OCI-LY1 (cell line): ENCODE measurements at regions not wholly inside any gene's neighbourhood (a gene's known extent, or its start where the extent isn't known, plus 50 kb on each side); places are given as distances from the start of the nearest gene placed in this dataset.

Experiments used
- H2AFZ ChIP-seq: fragments of 200-600 bp; sonication (generic), shearing (Covaris generic); 2 replicates; pipeline ENCODE4 v1.6.0; 2014; ENCODE audit warnings: antibody characterized with exemption, mild to moderate bottlenecking, low read length
- H3F3A ChIP-seq: fragments of 200-600 bp; sonication (generic), shearing (Covaris generic); 2 replicates; pipeline ENCODE4 v1.6.0; 2014; ENCODE audit warnings: mild to moderate bottlenecking, antibody characterized with exemption, low read length, moderate library complexity; ENCODE audit not compliant: insufficient read depth
- H3K27ac ChIP-seq: fragments of 200-600 bp; sonication (generic); 2 replicates; pipeline ENCODE4 v1.5.1; 2014; ENCODE audit warnings: low read length, mixed run types, mild to moderate bottlenecking, low read depth; ENCODE audit not compliant: poor library complexity, severe bottlenecking
- H3K27me3 ChIP-seq: fragments of 200-600 bp; sonication (generic); 2 replicates; pipeline ENCODE4 v1.6.0; 2014; ENCODE audit warnings: antibody characterized with exemption, mild to moderate bottlenecking, low read length, moderate library complexity; ENCODE audit not compliant: insufficient read depth
- H3K36me3 ChIP-seq: fragments of 200-600 bp; sonication (generic); 2 replicates; pipeline ENCODE4 v1.6.1; 2014; ENCODE audit warnings: mild to moderate bottlenecking, antibody characterized with exemption, low read length, moderate library complexity, mixed read lengths; ENCODE audit not compliant: insufficient read depth
- H3K4me1 ChIP-seq: fragments of 200-600 bp; sonication (generic); 2 replicates; pipeline ENCODE4 v1.5.1; 2014; ENCODE audit warnings: mild to moderate bottlenecking, low read length, moderate library complexity; ENCODE audit not compliant: insufficient read depth, severe bottlenecking
- H3K4me2 ChIP-seq: fragments of 200-600 bp; sonication (generic), shearing (Covaris generic); 2 replicates; pipeline ENCODE4 v1.6.1; 2014; ENCODE audit warnings: low read length
- H3K4me3 ChIP-seq: fragments of 200-600 bp; sonication (generic); 2 replicates; pipeline ENCODE4 v1.5.1; 2014; ENCODE audit warnings: low read length, low read depth, mild to moderate bottlenecking, mixed read lengths; ENCODE audit not compliant: poor library complexity, severe bottlenecking
- H3K79me2 ChIP-seq: fragments of 200-600 bp; shearing (Covaris generic); 2 replicates; pipeline ENCODE4 v1.6.1; 2016; ENCODE audit warnings: mixed run types, low read length, mixed read lengths; ENCODE audit not compliant: insufficient read depth
- H3K9ac ChIP-seq: fragments of 200-600 bp; sonication (generic), shearing (Covaris generic); 2 replicates; pipeline ENCODE4 v1.6.1; 2014; ENCODE audit warnings: mild to moderate bottlenecking, low read length, mixed read lengths
- H3K9me2 ChIP-seq: fragments of 200-600 bp; sonication (generic), shearing (Covaris generic); 2 replicates; pipeline ENCODE4 v1.6.1; 2014; ENCODE audit warnings: low read depth, mild to moderate bottlenecking, low read length, mixed read lengths
- H3K9me3 ChIP-seq: fragments of 200-600 bp; shearing (Covaris generic); 2 replicates; pipeline ENCODE4 v1.6.1; 2014; ENCODE audit warnings: low read length, mixed read lengths
- H4K20me1 ChIP-seq: fragments of 200-600 bp; sonication (generic), shearing (Covaris generic); 2 replicates; pipeline ENCODE4 v1.6.0; 2016; ENCODE audit warnings: mild to moderate bottlenecking, low read length; ENCODE audit not compliant: insufficient read depth
- EZH2 ChIP-seq: fragments of 200-600 bp; sonication (generic), shearing (Covaris generic); IDR thresholded peaks from 2 replicates; pipeline ENCODE4 v1.8.0; 2017; ENCODE audit warnings: borderline replicate concordance, mixed run types, mild to moderate bottlenecking, antibody characterized with exemption, low read length, moderate library complexity, mixed read lengths
- TF ChIP-seq, protein P1 (sequence below): fragments of 200-600 bp; sonication (generic), shearing (Covaris generic); IDR thresholded peaks from 2 replicates; pipeline ENCODE4 v1.5.1; 2017; ENCODE audit warnings: mild to moderate bottlenecking, antibody characterized with exemption, low read length, moderate library complexity, mixed read lengths

DNA sequence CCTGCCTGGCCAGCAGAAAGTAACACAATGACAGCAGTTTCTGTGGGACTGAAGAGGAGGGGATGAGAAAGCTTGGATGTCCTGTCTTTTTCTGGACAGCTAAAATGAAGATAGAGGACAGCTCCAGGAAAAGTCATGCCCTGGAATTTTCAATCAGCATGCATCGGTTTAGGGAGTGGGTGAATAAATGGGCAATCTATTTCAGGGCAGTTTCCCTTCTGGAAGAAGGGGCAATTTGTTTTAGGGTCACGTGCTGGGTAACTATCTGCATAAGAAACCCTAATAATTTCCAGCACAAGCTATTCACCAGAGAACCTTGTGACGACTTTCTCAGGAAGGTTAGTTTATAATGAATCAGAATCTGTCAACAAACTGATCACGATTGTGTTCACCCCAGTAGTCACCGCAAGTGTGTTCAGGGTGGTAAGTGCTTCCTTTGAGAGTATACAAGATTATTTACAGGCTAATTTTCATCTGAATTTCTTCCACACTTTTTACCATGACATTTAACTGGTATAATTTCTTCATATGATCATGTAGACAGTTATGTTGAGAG is 318.0 kb upstream of the GBE1 start:
- Histone ChIP-seq H3K4me2 (no peak overlapping the region), H3K4me3 (no peak overlapping the region), H3K27me3 (no peaks in the 10 kb centered on the region), H3K9me2 (no peaks in the 10 kb centered on the region), H2AFZ (no peak overlapping the region), H3K27ac (no peak overlapping the region), H3K79me2 (no peaks in the 10 kb centered on the region), H3F3A (no peaks in the 10 kb centered on the region), H3K4me1 (no peaks in the 10 kb centered on the region), H4K20me1 (no peaks in the 10 kb centered on the region), H3K36me3 (no peaks in the 10 kb centered on the region), H3K9ac (no peak overlapping the region), H3K9me3 (no peaks in the 10 kb centered on the region)
- TF ChIP-seq, protein P1, sequence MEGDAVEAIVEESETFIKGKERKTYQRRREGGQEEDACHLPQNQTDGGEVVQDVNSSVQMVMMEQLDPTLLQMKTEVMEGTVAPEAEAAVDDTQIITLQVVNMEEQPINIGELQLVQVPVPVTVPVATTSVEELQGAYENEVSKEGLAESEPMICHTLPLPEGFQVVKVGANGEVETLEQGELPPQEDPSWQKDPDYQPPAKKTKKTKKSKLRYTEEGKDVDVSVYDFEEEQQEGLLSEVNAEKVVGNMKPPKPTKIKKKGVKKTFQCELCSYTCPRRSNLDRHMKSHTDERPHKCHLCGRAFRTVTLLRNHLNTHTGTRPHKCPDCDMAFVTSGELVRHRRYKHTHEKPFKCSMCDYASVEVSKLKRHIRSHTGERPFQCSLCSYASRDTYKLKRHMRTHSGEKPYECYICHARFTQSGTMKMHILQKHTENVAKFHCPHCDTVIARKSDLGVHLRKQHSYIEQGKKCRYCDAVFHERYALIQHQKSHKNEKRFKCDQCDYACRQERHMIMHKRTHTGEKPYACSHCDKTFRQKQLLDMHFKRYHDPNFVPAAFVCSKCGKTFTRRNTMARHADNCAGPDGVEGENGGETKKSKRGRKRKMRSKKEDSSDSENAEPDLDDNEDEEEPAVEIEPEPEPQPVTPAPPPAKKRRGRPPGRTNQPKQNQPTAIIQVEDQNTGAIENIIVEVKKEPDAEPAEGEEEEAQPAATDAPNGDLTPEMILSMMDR: no peak
- no peak for TF ChIP-seq EZH2

DNA sequence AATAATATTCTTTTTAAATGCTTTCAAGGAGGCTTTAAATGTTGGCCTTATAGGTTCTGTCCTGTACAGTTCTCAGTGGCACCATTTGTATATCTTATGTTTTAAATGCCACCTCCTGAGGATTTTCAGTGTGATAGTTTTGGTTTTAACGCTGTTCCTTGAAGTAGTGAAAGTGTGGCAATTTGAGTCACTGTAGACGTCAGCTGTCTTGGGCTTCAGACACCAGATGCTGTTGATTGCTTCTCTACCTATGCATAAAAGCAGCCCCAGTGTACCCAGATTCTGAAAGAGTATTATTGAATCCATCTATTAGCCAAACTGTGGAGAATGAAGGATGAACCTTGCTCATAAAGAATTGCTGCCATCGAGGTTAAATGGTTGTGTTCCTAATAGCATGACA is 316.8 kb upstream of the GBE1 start:
- Histone ChIP-seq H3K36me3 (no peaks in the 10 kb centered on the region), H3K9me3 (no peaks in the 10 kb centered on the region), H3K27me3 (no peaks in the 10 kb centered on the region), H3K4me1 (no peaks in the 10 kb centered on the region), H4K20me1 (no peaks in the 10 kb centered on the region), H3F3A (no peaks in the 10 kb centered on the region), H3K4me3 (no peak overlapping the region), H3K4me2 (no peak overlapping the region), H3K79me2 (no peaks in the 10 kb centered on the region), H3K9me2 (no peaks in the 10 kb centered on the region), H3K27ac (no peak overlapping the region), H3K9ac (no peak overlapping the region), H2AFZ (no peak overlapping the region)
- no peak for TF ChIP-seq EZH2
- TF ChIP-seq, protein P1: no peak

DNA sequence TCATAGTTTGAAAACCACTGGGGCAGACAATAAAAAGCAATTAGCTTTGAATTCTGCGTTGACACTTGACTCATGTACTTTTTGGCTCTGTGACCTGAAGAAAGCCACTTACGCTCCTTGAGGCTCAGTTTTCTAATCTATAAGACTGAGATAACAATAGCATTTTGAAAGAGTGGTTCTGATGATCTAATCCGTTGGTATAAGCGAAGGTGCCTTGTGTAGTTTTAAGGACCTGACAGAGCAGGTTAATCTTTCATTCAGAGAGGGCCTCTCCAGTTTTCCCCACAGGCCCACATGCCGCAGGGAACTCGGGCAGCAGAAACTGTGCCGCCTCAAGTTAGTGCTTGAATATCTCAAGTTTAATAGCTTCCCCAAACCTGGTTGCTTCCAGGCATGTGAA is 306.0 kb upstream of the GBE1 start:
- Histone ChIP-seq H3K9ac (no peak overlapping the region), H3K4me3 (no peak overlapping the region), H2AFZ (no peak overlapping the region), H3F3A (no peaks in the 10 kb centered on the region), H3K36me3 (no peaks in the 10 kb centered on the region), H3K9me2 (peaks cover 3% of the 10 kb centered on the region; the same call in 1 of the 2 replicates), H3K4me1 (no peaks in the 10 kb centered on the region), H3K27ac (no peak overlapping the region), H3K9me3 (no peaks in the 10 kb centered on the region), H3K4me2 (no peak overlapping the region), H3K79me2 (no peaks in the 10 kb centered on the region), H4K20me1 (no peaks in the 10 kb centered on the region), H3K27me3 (no peaks in the 10 kb centered on the region)
- TF ChIP-seq EZH2: no peak
- TF ChIP-seq, protein P1: no peak
